GM12873 (cell line): ENCODE measurements at regions not wholly inside any gene's neighbourhood (a gene's known extent, or its start where the extent isn't known, plus 50 kb on each side); places are given as distances from the start of the nearest gene placed in this dataset.

Experiments used
- CTCF ChIP-seq: IDR thresholded peaks from 2 replicates; pipeline ENCODE4 v1.5.1; 2012; ENCODE audit warnings: low read depth, mild to moderate bottlenecking, moderate library complexity, low read length, control low read depth; ENCODE audit not compliant: insufficient read depth; ENCODE audit errors: missing control alignments

- TF ChIP-seq CTCF = no peak
Observed at GRCh38 chr14:55777877-55778276, 197.9 kb downstream of the KTN1 start.

- no peak for TF ChIP-seq CTCF
Observed at GRCh38 chr14:55780156-55780946, 200.3 kb downstream of the KTN1 start.

- TF ChIP-seq CTCF = no peak
Observed at GRCh38 chr14:55781046-55781445, 201.0 kb downstream of the KTN1 start.

- no peak for TF ChIP-seq CTCF
Observed at GRCh38 chr14:55782166-55782565, 202.2 kb downstream of the KTN1 start.

- TF ChIP-seq CTCF = no peak
Observed at GRCh38 chr14:55789406-55789805, 209.4 kb downstream of the KTN1 start.

- TF ChIP-seq CTCF = no peak
Observed at GRCh38 chr14:55794655-55795595, 214.9 kb downstream of the KTN1 start.

- no peak for TF ChIP-seq CTCF
Observed at GRCh38 chr14:55798406-55798805, 218.4 kb downstream of the KTN1 start.
